SK-N-SH treated with all-trans-retinoic acid at 6 μM for 48 hours (cell line): ENCODE measurements at regions not wholly inside any gene's neighbourhood (a gene's known extent, or its start where the extent isn't known, plus 50 kb on each side); places are given as distances from the start of the nearest gene placed in this dataset.

Experiments used
- ATAC-seq: fragments of 200-7000 bp; cut with Tn5 transposase; 3 replicates; pipeline ENCODE4 v1.9.1; 2020; ENCODE audit warnings: mild to moderate bottlenecking, moderate library complexity
- ARNTL ChIP-seq: fragments of 450-650 bp; formaldehyde crosslinking; IDR thresholded peaks from 2 replicates; pipeline ENCODE4 v1.5.0; 2020; ENCODE audit warnings: low read depth, mild to moderate bottlenecking, moderate library complexity, borderline replicate concordance
- BACH2 ChIP-seq: fragments of 250-450 bp; sonication (Bioruptor Pico); IDR thresholded peaks from 2 replicates; pipeline ENCODE4 v1.9.0; 2021; ENCODE audit warnings: mild to moderate bottlenecking, borderline replicate concordance
- CREB5 ChIP-seq: fragments of 250-450 bp; sonication (Bioruptor Pico); IDR thresholded peaks from 2 replicates; pipeline ENCODE4 v1.5.1; 2020; ENCODE audit warnings: low read depth, mild to moderate bottlenecking, moderate library complexity
- CSDC2 ChIP-seq: fragments of 250-450 bp; sonication (Bioruptor Pico); IDR thresholded peaks from 2 replicates; pipeline ENCODE4 v1.5.0; 2020; ENCODE audit warnings: mild to moderate bottlenecking, moderate library complexity
- CSRNP3 ChIP-seq: fragments of 250-450 bp; sonication (Bioruptor Pico); IDR thresholded peaks from 2 replicates; pipeline ENCODE4 v1.5.1; 2021; ENCODE audit warnings: mild to moderate bottlenecking, moderate library complexity
- ESRRG ChIP-seq: fragments of 250-450 bp; sonication (Bioruptor Pico); IDR thresholded peaks from 2 replicates; pipeline ENCODE4 v1.6.1; 2021; ENCODE audit warnings: mild to moderate bottlenecking
- GLIS3 ChIP-seq: fragments of 250-450 bp; sonication (Bioruptor Pico); IDR thresholded peaks from 2 replicates; pipeline ENCODE4 v1.5.0; 2020; ENCODE audit warnings: mild to moderate bottlenecking, moderate library complexity
- ISL1 ChIP-seq: fragments of 250-450 bp; sonication (Bioruptor Pico); IDR thresholded peaks from 2 replicates; pipeline ENCODE4 v2.1.2; 2022; ENCODE audit warnings: mild to moderate bottlenecking, moderate library complexity
- OSR1 ChIP-seq: fragments of 250-450 bp; sonication (Bioruptor Pico); IDR thresholded peaks from 2 replicates; pipeline ENCODE4 v1.8.0; 2022; ENCODE audit warnings: moderate library complexity, mild to moderate bottlenecking, inconsistent platforms
- POU6F1 ChIP-seq: fragments of 250-450 bp; sonication (Bioruptor Pico); IDR thresholded peaks from 2 replicates; pipeline ENCODE4 v1.8.0; 2021; ENCODE audit warnings: low read depth, mild to moderate bottlenecking, moderate library complexity, borderline replicate concordance
- PPARA ChIP-seq: fragments of 250-450 bp; sonication (Bioruptor Pico); IDR thresholded peaks from 2 replicates; pipeline ENCODE4 v1.5.0; 2020; ENCODE audit warnings: mild to moderate bottlenecking, borderline replicate concordance
- RARB ChIP-seq: fragments of 250-450 bp; sonication (Bioruptor Pico); IDR thresholded peaks from 2 replicates; pipeline ENCODE4 v1.8.0; 2021; ENCODE audit warnings: mild to moderate bottlenecking, moderate library complexity
- SNAI2 ChIP-seq: fragments of 250-450 bp; sonication (Bioruptor Pico); IDR thresholded peaks from 2 replicates; pipeline ENCODE4 v1.5.0; 2020; ENCODE audit warnings: mild to moderate bottlenecking, moderate library complexity
- TCF4 ChIP-seq: fragments of 250-450 bp; sonication (Bioruptor Pico); IDR thresholded peaks from 2 replicates; pipeline ENCODE4 v1.8.0; 2021; ENCODE audit warnings: mild to moderate bottlenecking, moderate library complexity, borderline replicate concordance
- TOX ChIP-seq: fragments of 250-450 bp; sonication (Bioruptor Pico); IDR thresholded peaks from 2 replicates; pipeline ENCODE4 v1.8.0; 2021; ENCODE audit warnings: mild to moderate bottlenecking, moderate library complexity, borderline replicate concordance
- TSHZ2 ChIP-seq: fragments of 250-450 bp; sonication (Bioruptor Pico); IDR thresholded peaks from 2 replicates; pipeline ENCODE4 v1.5.0; 2020; ENCODE audit warnings: mild to moderate bottlenecking, moderate library complexity
- ZC3H10 ChIP-seq: fragments of 250-450 bp; sonication (Bioruptor Pico); IDR thresholded peaks from 2 replicates; pipeline ENCODE4 v1.5.1; 2021; ENCODE audit warnings: mild to moderate bottlenecking, moderate library complexity
- ZFP3 ChIP-seq: fragments of 250-450 bp; sonication (Bioruptor Pico); IDR thresholded peaks from 2 replicates; pipeline ENCODE4 v1.5.0; 2020; ENCODE audit warnings: mild to moderate bottlenecking, moderate library complexity
- ZFP30 ChIP-seq: fragments of 450-650 bp; formaldehyde crosslinking; IDR thresholded peaks from 2 replicates; pipeline ENCODE4 v1.5.0; 2022; ENCODE audit warnings: mild to moderate bottlenecking, moderate library complexity
- ZNF565 ChIP-seq: fragments of 450-650 bp; formaldehyde crosslinking; conservative IDR thresholded peaks from 2 replicates; pipeline ENCODE4 v1.5.0; 2020; ENCODE audit warnings: low read depth, mild to moderate bottlenecking, moderate library complexity
- ZNF70 ChIP-seq: fragments of 450-650 bp; formaldehyde crosslinking; IDR thresholded peaks from 2 replicates; pipeline ENCODE4 v1.5.0; 2020; ENCODE audit warnings: mild to moderate bottlenecking, moderate library complexity
- ZNF8 ChIP-seq: fragments of 450-650 bp; formaldehyde crosslinking; IDR thresholded peaks from 2 replicates; pipeline ENCODE4 v1.5.0; 2020; ENCODE audit warnings: mild to moderate bottlenecking, moderate library complexity

GRCh38 chr13:88908961-88909441 lies 1237.8 kb downstream of the SLITRK5 start:
- TF ChIP-seq ESRRG (CRISPR knock-in tag) (no peak), ZNF8 (CRISPR knock-in tag) (no peak)
- no peak for ATAC-seq

- ATAC-seq = no peak
- no peak for TF ChIP-seq ZFP30 (CRISPR knock-in tag)
- no peak for TF ChIP-seq CREB5
- no peak for TF ChIP-seq GLIS3 (CRISPR knock-in tag)
Measured at GRCh38 chr13:88919970-88920628, 1248.9 kb downstream of the SLITRK5 start.

GRCh38 chr13:88925954-88926353 lies 1254.8 kb downstream of the SLITRK5 start:
- no peak for ATAC-seq
- no peak for TF ChIP-seq ZNF70

- no peak for ATAC-seq
- TF ChIP-seq GLIS3 (CRISPR knock-in tag) (no peak), ZNF70 (no peak), TOX (CRISPR knock-in tag) (no peak), ARNTL (CRISPR knock-in tag) (no peak), ZC3H10 (CRISPR knock-in tag) (no peak), CREB5 (no peak), CSRNP3 (CRISPR knock-in tag) (no peak), ISL1 (CRISPR knock-in tag) (no peak), POU6F1 (no peak), ZFP3 (CRISPR knock-in tag) (no peak)
Measured at GRCh38 chr13:88926890-88927502, 1255.8 kb downstream of the SLITRK5 start.

- no peak for ATAC-seq
- no peak for TF ChIP-seq ZNF8 (CRISPR knock-in tag)
- TF ChIP-seq TCF4 (CRISPR knock-in tag) = no peak
- TF ChIP-seq PPARA (CRISPR knock-in tag) = no peak
- no peak for TF ChIP-seq TOX (CRISPR knock-in tag)
- no peak for TF ChIP-seq TSHZ2 (CRISPR knock-in tag)
- no peak for TF ChIP-seq SNAI2 (CRISPR knock-in tag)
- TF ChIP-seq RARB (CRISPR knock-in tag) = no peak
- TF ChIP-seq ZNF70 = no peak
- TF ChIP-seq POU6F1 = no peak
- TF ChIP-seq CSDC2 (CRISPR knock-in tag) = no peak
- no peak for TF ChIP-seq ESRRG (CRISPR knock-in tag)
- TF ChIP-seq OSR1 (CRISPR knock-in tag) = no peak
- TF ChIP-seq BACH2 (CRISPR knock-in tag) = no peak
- TF ChIP-seq ISL1 (CRISPR knock-in tag) = no peak
- TF ChIP-seq GLIS3 (CRISPR knock-in tag) = no peak
- TF ChIP-seq ARNTL (CRISPR knock-in tag) = no peak
- no peak for TF ChIP-seq ZNF565 (CRISPR knock-in tag)
- no peak for TF ChIP-seq CREB5
- no peak for TF ChIP-seq ZC3H10 (CRISPR knock-in tag)
- TF ChIP-seq, all 23 proteins: peak for 0
Measured at GRCh38 chr13:88932950-88933349, 1261.8 kb downstream of the SLITRK5 start.
